HCT116 (cell line): ENCODE measurements at regions not wholly inside any gene's neighbourhood (a gene's known extent, or its start where the extent isn't known, plus 50 kb on each side); places are given as distances from the start of the nearest gene placed in this dataset.

Experiments used
- ATAC-seq: fragments of 200-7000 bp; cut with Tn5 transposase; 2 replicates; pipeline ENCODE4 v1.9.1; 2020; ENCODE audit warnings: mild to moderate bottlenecking, moderate library complexity
- BruUV-seq: library from RNA; stranded (reverse); fragments of 400-500 nt; replicated peaks from 2 replicates; lab custom pipeline; 2021; lab: Mats Ljungman, UMichigan
- CTCF ChIA-PET: fragments of 300-600 bp; sonication (Branson Sonifier 250); formaldehyde crosslinking; loops from one replicate; lab custom pipeline; 2021; ENCODE audit warnings: antibody characterized with exemption; lab: Charles Lee
- POLR2A ChIA-PET: fragments of 300-600, 350-600 bp; sonication (Branson Sonifier 250); formaldehyde crosslinking; loops from one replicate; lab custom pipeline; 2021; ENCODE audit warnings: antibody characterized with exemption; lab: Charles Lee
- RAD21 ChIA-PET, 2 experiments: fragments of 300-600 bp; sonication (Branson Sonifier 250); formaldehyde crosslinking; loops; one replicate each; lab custom pipeline; 2023; ENCODE audit warnings: low total read pairs in 2 of 2; ENCODE audit not compliant: uncharacterized antibody in 2 of 2, unreplicated experiment in 2 of 2, low non-redundant PET in 1 of 2; lab: Charles Lee
- DNase-seq: peaks from one replicate; pipeline ENCODE4 v3.0.0-alpha.2; 2010; ENCODE audit warnings: low read depth, low spot score
- H2AFZ ChIP-seq: fragments of 200-600 bp; shearing (Covaris generic), sonication (generic); 2 replicates; pipeline ENCODE4 v1.6.1; 2017; ENCODE audit warnings: low read depth, mixed run types, mixed read lengths, antibody characterized with exemption, low read length; ENCODE audit not compliant: poor library complexity, severe bottlenecking
- H3K27ac ChIP-seq: 2 replicates; pipeline ENCODE4 v1.5.1; 2012; ENCODE audit warnings: low read depth, low read length
- H3K27me3 ChIP-seq: fragments of 200-600 bp; sonication (generic); 2 replicates; pipeline ENCODE4 v1.6.1; 2016; ENCODE audit warnings: mixed run types, low read length, mixed read lengths; ENCODE audit not compliant: insufficient read depth
- H3K36me3 ChIP-seq, 2 experiments: fragments of 200-500 bp in 1 of 2; fragments of 200-600 bp in 1 of 2; sonication (Bioruptor generic) in 1 of 2; sonication (generic) in 1 of 2; 2 replicates each; pipeline versions ENCODE4 v1.5.1 to v1.6.1; 2014 to 2016; ENCODE audit warnings: low read length in 2 of 2, inconsistent platforms in 1 of 2, mixed read lengths in 1 of 2, mixed run types in 1 of 2; ENCODE audit not compliant: insufficient read depth in 2 of 2, control insufficient read depth in 1 of 2
- H3K4me1 ChIP-seq, 2 experiments: fragments of 200-600 bp in 1 of 2; sonication (generic) in 1 of 2; 2 replicates each; pipeline versions ENCODE4 v1.5.1 to v1.6.1; 2012 to 2017; ENCODE audit warnings: low read length in 2 of 2, inconsistent platforms in 1 of 2, mild to moderate bottlenecking in 1 of 2, mixed read lengths in 1 of 2, mixed run types in 1 of 2, moderate library complexity in 1 of 2; ENCODE audit not compliant: insufficient read depth in 2 of 2, control insufficient read depth in 1 of 2
- H3K4me2 ChIP-seq: fragments of 200-600 bp; sonication (generic); 2 replicates; pipeline ENCODE4 v1.6.1; 2017; ENCODE audit warnings: mixed run types, low read length, mixed read lengths
- H3K4me3 ChIP-seq, 2 experiments: fragments of 200-600 bp in 1 of 2; sonication (generic) in 1 of 2; replicated peaks in 1 of 2; 2 replicates each; pipeline ENCODE4 v1.5.1; 2011 to 2016; ENCODE audit warnings: low read length in 2 of 2, control low read depth in 1 of 2, low read depth in 1 of 2, mild to moderate bottlenecking in 1 of 2, mixed read lengths in 1 of 2, mixed run types in 1 of 2
- H3K79me2 ChIP-seq: fragments of 200-600 bp; sonication (generic); 2 replicates; pipeline ENCODE4 v1.6.1; 2017; ENCODE audit warnings: mild to moderate bottlenecking, mixed run types, low read length, moderate library complexity, mixed read lengths; ENCODE audit not compliant: insufficient read depth
- H3K9ac ChIP-seq: fragments of 200-600 bp; sonication (generic); 2 replicates; pipeline ENCODE4 v1.6.1; 2016; ENCODE audit warnings: low read length, mixed read lengths
- H3K9me2 ChIP-seq: fragments of 200-600 bp; sonication (generic), shearing (Covaris generic); 2 replicates; pipeline ENCODE4 v1.6.1; 2017; ENCODE audit warnings: mixed run types, mild to moderate bottlenecking, moderate library complexity; ENCODE audit not compliant: insufficient read depth
- H3K9me3 ChIP-seq, 2 experiments: fragments of 200-500 bp in 1 of 2; fragments of 200-600 bp in 1 of 2; sonication (Bioruptor generic) in 1 of 2; sonication (generic) in 1 of 2; 2 replicates each; pipeline ENCODE4 v1.6.1; 2014 to 2017; ENCODE audit warnings: low read length in 2 of 2, mixed read lengths in 2 of 2, inconsistent platforms in 1 of 2, low read depth in 1 of 2, mild to moderate bottlenecking in 1 of 2, mixed run types in 1 of 2, moderate library complexity in 1 of 2; ENCODE audit not compliant: control insufficient read depth in 1 of 2, insufficient read depth in 1 of 2
- H4K20me1 ChIP-seq: fragments of 200-600 bp; sonication (generic), shearing (Covaris generic); 2 replicates; pipeline ENCODE4 v1.6.1; 2017; ENCODE audit warnings: mixed run types, mild to moderate bottlenecking, moderate library complexity; ENCODE audit not compliant: insufficient read depth
- CBX3 ChIP-seq: IDR thresholded peaks from 2 replicates; pipeline ENCODE4 v1.6.1; 2012; ENCODE audit warnings: low read depth
- EZH2 ChIP-seq: fragments of 200-600 bp; sonication (generic); IDR thresholded peaks from 2 replicates; pipeline ENCODE4 v1.6.1; 2017; ENCODE audit warnings: antibody characterized with exemption, mixed run types
- EZH2phosphoT487 ChIP-seq: fragments of 200-600 bp; IDR thresholded peaks from 2 replicates; pipeline ENCODE4 v1.6.1; 2018; ENCODE audit warnings: antibody characterized with exemption, borderline replicate concordance
- JUND ChIP-seq: IDR thresholded peaks from 2 replicates; pipeline ENCODE4 v1.6.1; 2012
- POLR2AphosphoS5 ChIP-seq: IDR thresholded peaks from 2 replicates; pipeline ENCODE4 v1.6.1; 2011; ENCODE audit warnings: mild to moderate bottlenecking, low read depth, low read length, moderate library complexity
- SRF ChIP-seq: IDR thresholded peaks from 2 replicates; pipeline ENCODE4 v1.6.1; 2012; ENCODE audit warnings: low read depth
- TCF7L2 ChIP-seq: IDR thresholded peaks from 2 replicates; pipeline ENCODE4 v1.7.0; 2011; ENCODE audit warnings: borderline replicate concordance, inconsistent platforms; ENCODE audit not compliant: insufficient read depth, insufficient read length; ENCODE audit errors: extremely low read depth
- intact Hi-C: fragments of 100-400 bp; cut with micrococcal nuclease; formaldehyde crosslinking; loops from 2 replicates; pipeline ENCODE4 v1.10.0; 2022
- TF ChIP-seq, protein P1 (sequence below): IDR thresholded peaks from 2 replicates; pipeline ENCODE4 v1.6.1; 2012; ENCODE audit warnings: low read depth
- TF ChIP-seq, protein P2 (sequence below): IDR thresholded peaks from 2 replicates; pipeline ENCODE4 v1.6.1; 2012
- TF ChIP-seq, protein P3 (sequence below): IDR thresholded peaks from 2 replicates; pipeline ENCODE4 v1.6.1; 2012

DNA sequence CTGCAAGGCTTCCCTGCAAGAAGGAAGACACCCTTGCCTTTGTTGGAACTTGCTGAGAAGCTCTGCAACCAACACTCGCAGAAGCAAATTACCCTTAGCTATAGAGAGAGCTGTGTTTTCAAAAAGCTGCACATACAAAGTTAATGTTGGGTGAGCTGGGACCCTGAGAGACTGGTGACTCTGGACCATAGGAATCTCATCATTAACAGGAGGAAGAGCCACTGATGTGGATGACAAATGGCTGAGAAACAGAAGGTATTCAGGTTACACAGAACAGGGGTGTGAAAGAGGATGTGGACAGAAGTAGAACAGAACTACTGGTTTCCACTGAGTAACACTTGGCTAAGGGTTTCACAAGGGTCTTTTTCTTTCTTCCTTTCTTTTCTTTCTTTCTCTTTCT is 493.5 kb downstream of the IRX1 start:
- H3K27ac ChIP-seq: no peak overlapping the region
- no peaks in the 10 kb centered on the region for H3K9me2 ChIP-seq
- POLR2A ChIA-PET: no interaction called here
- H2AFZ ChIP-seq: no peak overlapping the region
- DNase-seq (no peak), ATAC-seq (no peak)
- CTCF ChIA-PET: no interaction called here
- no peak overlapping the region for H3K4me3 ChIP-seq
- no peaks in the 10 kb centered on the region for H3K4me1 ChIP-seq
- H3K36me3 ChIP-seq: no peaks in the 10 kb centered on the region
- no peak overlapping the region for H3K4me2 ChIP-seq
- RAD21 ChIA-PET: no interaction called here
- BruUV-seq: no TSS peak
- H3K9ac ChIP-seq: no peak overlapping the region
- H4K20me1 ChIP-seq: no peaks in the 10 kb centered on the region
- H3K79me2 ChIP-seq: no peaks in the 10 kb centered on the region
- no peaks in the 10 kb centered on the region for H3K27me3 ChIP-seq
- TF ChIP-seq, protein P1, sequence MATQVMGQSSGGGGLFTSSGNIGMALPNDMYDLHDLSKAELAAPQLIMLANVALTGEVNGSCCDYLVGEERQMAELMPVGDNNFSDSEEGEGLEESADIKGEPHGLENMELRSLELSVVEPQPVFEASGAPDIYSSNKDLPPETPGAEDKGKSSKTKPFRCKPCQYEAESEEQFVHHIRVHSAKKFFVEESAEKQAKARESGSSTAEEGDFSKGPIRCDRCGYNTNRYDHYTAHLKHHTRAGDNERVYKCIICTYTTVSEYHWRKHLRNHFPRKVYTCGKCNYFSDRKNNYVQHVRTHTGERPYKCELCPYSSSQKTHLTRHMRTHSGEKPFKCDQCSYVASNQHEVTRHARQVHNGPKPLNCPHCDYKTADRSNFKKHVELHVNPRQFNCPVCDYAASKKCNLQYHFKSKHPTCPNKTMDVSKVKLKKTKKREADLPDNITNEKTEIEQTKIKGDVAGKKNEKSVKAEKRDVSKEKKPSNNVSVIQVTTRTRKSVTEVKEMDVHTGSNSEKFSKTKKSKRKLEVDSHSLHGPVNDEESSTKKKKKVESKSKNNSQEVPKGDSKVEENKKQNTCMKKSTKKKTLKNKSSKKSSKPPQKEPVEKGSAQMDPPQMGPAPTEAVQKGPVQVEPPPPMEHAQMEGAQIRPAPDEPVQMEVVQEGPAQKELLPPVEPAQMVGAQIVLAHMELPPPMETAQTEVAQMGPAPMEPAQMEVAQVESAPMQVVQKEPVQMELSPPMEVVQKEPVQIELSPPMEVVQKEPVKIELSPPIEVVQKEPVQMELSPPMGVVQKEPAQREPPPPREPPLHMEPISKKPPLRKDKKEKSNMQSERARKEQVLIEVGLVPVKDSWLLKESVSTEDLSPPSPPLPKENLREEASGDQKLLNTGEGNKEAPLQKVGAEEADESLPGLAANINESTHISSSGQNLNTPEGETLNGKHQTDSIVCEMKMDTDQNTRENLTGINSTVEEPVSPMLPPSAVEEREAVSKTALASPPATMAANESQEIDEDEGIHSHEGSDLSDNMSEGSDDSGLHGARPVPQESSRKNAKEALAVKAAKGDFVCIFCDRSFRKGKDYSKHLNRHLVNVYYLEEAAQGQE: no peak
- TF ChIP-seq TCF7L2: no peak
- TF ChIP-seq, protein P2, sequence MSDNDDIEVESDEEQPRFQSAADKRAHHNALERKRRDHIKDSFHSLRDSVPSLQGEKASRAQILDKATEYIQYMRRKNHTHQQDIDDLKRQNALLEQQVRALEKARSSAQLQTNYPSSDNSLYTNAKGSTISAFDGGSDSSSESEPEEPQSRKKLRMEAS: no peak
- TF ChIP-seq EZH2: no peak
- TF ChIP-seq SRF: no peak
- TF ChIP-seq EZH2phosphoT487: no peak
- no peak for TF ChIP-seq JUND
- no peak for TF ChIP-seq POLR2AphosphoS5
- no peak for TF ChIP-seq CBX3
- TF ChIP-seq, protein P3, sequence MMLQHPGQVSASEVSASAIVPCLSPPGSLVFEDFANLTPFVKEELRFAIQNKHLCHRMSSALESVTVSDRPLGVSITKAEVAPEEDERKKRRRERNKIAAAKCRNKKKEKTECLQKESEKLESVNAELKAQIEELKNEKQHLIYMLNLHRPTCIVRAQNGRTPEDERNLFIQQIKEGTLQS: no peak
- intact Hi-C loops: no loop called here
- H3K9me3 ChIP-seq: peaks cover 21 to 40% of the 10 kb centered on the region in 2 experiments; a peak in 3 of 4 replicates
